HCT116 (cell line): ENCODE measurements at regions not wholly inside any gene's neighbourhood (a gene's known extent, or its start where the extent isn't known, plus 50 kb on each side); places are given as distances from the start of the nearest gene placed in this dataset.
"Not testable (repeated sequence)": the region's sequence is repeated elsewhere in the genome, so short reads cannot be mapped to it uniquely, and the experiment has no call there.

Source experiments
- ATAC-seq: fragments of 200-7000 bp; cut with Tn5 transposase; 2 replicates; pipeline ENCODE4 v1.9.1; 2020; ENCODE audit warnings: mild to moderate bottlenecking, moderate library complexity
- BruUV-seq: library from RNA; stranded (reverse); fragments of 400-500 nt; replicated peaks from 2 replicates; lab custom pipeline; 2021; lab: Mats Ljungman, UMichigan
- CTCF ChIA-PET: fragments of 300-600 bp; sonication (Branson Sonifier 250); formaldehyde crosslinking; loops from one replicate; lab custom pipeline; 2021; ENCODE audit warnings: antibody characterized with exemption; lab: Charles Lee
- POLR2A ChIA-PET: fragments of 300-600, 350-600 bp; sonication (Branson Sonifier 250); formaldehyde crosslinking; loops from one replicate; lab custom pipeline; 2021; ENCODE audit warnings: antibody characterized with exemption; lab: Charles Lee
- RAD21 ChIA-PET, 2 experiments: fragments of 300-600 bp; sonication (Branson Sonifier 250); formaldehyde crosslinking; loops; one replicate each; lab custom pipeline; 2023; ENCODE audit warnings: low total read pairs in 2 of 2; ENCODE audit not compliant: uncharacterized antibody in 2 of 2, unreplicated experiment in 2 of 2, low non-redundant PET in 1 of 2; lab: Charles Lee
- DNase-seq: peaks from one replicate; pipeline ENCODE4 v3.0.0-alpha.2; 2010; ENCODE audit warnings: low read depth, low spot score
- H2AFZ ChIP-seq: fragments of 200-600 bp; shearing (Covaris generic), sonication (generic); 2 replicates; pipeline ENCODE4 v1.6.1; 2017; ENCODE audit warnings: low read depth, mixed run types, mixed read lengths, antibody characterized with exemption, low read length; ENCODE audit not compliant: poor library complexity, severe bottlenecking
- H3K27ac ChIP-seq: 2 replicates; pipeline ENCODE4 v1.5.1; 2012; ENCODE audit warnings: low read depth, low read length
- H3K27me3 ChIP-seq: fragments of 200-600 bp; sonication (generic); 2 replicates; pipeline ENCODE4 v1.6.1; 2016; ENCODE audit warnings: mixed run types, low read length, mixed read lengths; ENCODE audit not compliant: insufficient read depth
- H3K36me3 ChIP-seq, 2 experiments: fragments of 200-500 bp in 1 of 2; fragments of 200-600 bp in 1 of 2; sonication (Bioruptor generic) in 1 of 2; sonication (generic) in 1 of 2; 2 replicates each; pipeline versions ENCODE4 v1.5.1 to v1.6.1; 2014 to 2016; ENCODE audit warnings: low read length in 2 of 2, inconsistent platforms in 1 of 2, mixed read lengths in 1 of 2, mixed run types in 1 of 2; ENCODE audit not compliant: insufficient read depth in 2 of 2, control insufficient read depth in 1 of 2
- H3K4me1 ChIP-seq, 2 experiments: fragments of 200-600 bp in 1 of 2; sonication (generic) in 1 of 2; 2 replicates each; pipeline versions ENCODE4 v1.5.1 to v1.6.1; 2012 to 2017; ENCODE audit warnings: low read length in 2 of 2, inconsistent platforms in 1 of 2, mild to moderate bottlenecking in 1 of 2, mixed read lengths in 1 of 2, mixed run types in 1 of 2, moderate library complexity in 1 of 2; ENCODE audit not compliant: insufficient read depth in 2 of 2, control insufficient read depth in 1 of 2
- H3K4me2 ChIP-seq: fragments of 200-600 bp; sonication (generic); 2 replicates; pipeline ENCODE4 v1.6.1; 2017; ENCODE audit warnings: mixed run types, low read length, mixed read lengths
- H3K4me3 ChIP-seq, 2 experiments: fragments of 200-600 bp in 1 of 2; sonication (generic) in 1 of 2; replicated peaks in 1 of 2; 2 replicates each; pipeline ENCODE4 v1.5.1; 2011 to 2016; ENCODE audit warnings: low read length in 2 of 2, control low read depth in 1 of 2, low read depth in 1 of 2, mild to moderate bottlenecking in 1 of 2, mixed read lengths in 1 of 2, mixed run types in 1 of 2
- H3K79me2 ChIP-seq: fragments of 200-600 bp; sonication (generic); 2 replicates; pipeline ENCODE4 v1.6.1; 2017; ENCODE audit warnings: mild to moderate bottlenecking, mixed run types, low read length, moderate library complexity, mixed read lengths; ENCODE audit not compliant: insufficient read depth
- H3K9ac ChIP-seq: fragments of 200-600 bp; sonication (generic); 2 replicates; pipeline ENCODE4 v1.6.1; 2016; ENCODE audit warnings: low read length, mixed read lengths
- H3K9me2 ChIP-seq: fragments of 200-600 bp; sonication (generic), shearing (Covaris generic); 2 replicates; pipeline ENCODE4 v1.6.1; 2017; ENCODE audit warnings: mixed run types, mild to moderate bottlenecking, moderate library complexity; ENCODE audit not compliant: insufficient read depth
- H3K9me3 ChIP-seq, 2 experiments: fragments of 200-500 bp in 1 of 2; fragments of 200-600 bp in 1 of 2; sonication (Bioruptor generic) in 1 of 2; sonication (generic) in 1 of 2; 2 replicates each; pipeline ENCODE4 v1.6.1; 2014 to 2017; ENCODE audit warnings: low read length in 2 of 2, mixed read lengths in 2 of 2, inconsistent platforms in 1 of 2, low read depth in 1 of 2, mild to moderate bottlenecking in 1 of 2, mixed run types in 1 of 2, moderate library complexity in 1 of 2; ENCODE audit not compliant: control insufficient read depth in 1 of 2, insufficient read depth in 1 of 2
- H4K20me1 ChIP-seq: fragments of 200-600 bp; sonication (generic), shearing (Covaris generic); 2 replicates; pipeline ENCODE4 v1.6.1; 2017; ENCODE audit warnings: mixed run types, mild to moderate bottlenecking, moderate library complexity; ENCODE audit not compliant: insufficient read depth
- CTCF ChIP-seq, 3 experiments: fragments of 200-600 bp in 1 of 3; sonication (generic) in 1 of 3; IDR thresholded peaks in 2 of 3; conservative IDR thresholded peaks in 1 of 3; 2 replicates each; pipeline ENCODE4 v1.5.1; 2012 to 2017; ENCODE audit warnings: low read depth in 2 of 3, low read length in 2 of 3, antibody characterized with exemption in 1 of 3, borderline replicate concordance in 1 of 3, control low read depth in 1 of 3, mild to moderate bottlenecking in 1 of 3, mixed read lengths in 1 of 3, mixed run types in 1 of 3, moderate library complexity in 1 of 3; ENCODE audit not compliant: insufficient read depth in 1 of 3
- EGR1 ChIP-seq: IDR thresholded peaks from 2 replicates; pipeline ENCODE4 v1.6.1; 2012; ENCODE audit warnings: low read depth
- intact Hi-C: fragments of 100-400 bp; cut with micrococcal nuclease; formaldehyde crosslinking; loops from 2 replicates; pipeline ENCODE4 v1.10.0; 2022

DNA sequence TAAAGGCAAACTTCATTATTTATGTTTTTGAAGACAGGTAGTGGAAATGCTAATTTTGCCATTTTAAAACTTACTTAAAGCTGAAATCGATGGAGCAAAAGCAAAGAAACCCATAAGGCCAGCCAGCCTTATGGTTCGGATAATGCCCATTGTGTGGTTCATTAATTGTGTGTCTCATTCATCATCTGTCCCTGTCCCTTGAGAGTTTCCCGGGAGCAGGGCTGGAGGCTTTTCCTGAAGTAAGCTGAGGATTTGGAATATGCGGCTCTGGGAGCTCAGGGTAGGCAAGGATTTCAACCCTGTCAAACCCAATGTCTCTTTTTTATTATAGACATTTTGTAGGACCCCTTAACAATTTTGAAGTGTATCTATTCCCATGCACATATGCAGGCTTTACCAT is 790.0 kb upstream of the KIRREL3 start (continued):
- TF ChIP-seq CTCF (IDR thresholded peaks at IDR 0.05 in 2 of 3, conservative IDR thresholded peaks at IDR 0.05 in 1 of 3; ENCODE audit: borderline replicate concordance in 1 of 3, insufficient read depth in 1 of 3, low read depth in 2 of 3, low read length in 2 of 3): no peak

GRCh38 chr11:127789927-127790326 is 789.4 kb upstream of the KIRREL3 start:
- Histone ChIP-seq H3K4me3 (no peak overlapping the region), H3K27me3 (no peaks in the 10 kb centered on the region), H3K4me1 (no peaks in the 10 kb centered on the region), H2AFZ (no peak overlapping the region), H3K4me2 (no peak overlapping the region), H3K9me2 (no peaks in the 10 kb centered on the region), H3K9me3 (peaks cover 6 to 27% of the 10 kb centered on the region in 2 experiments; a peak in 2 of 4 replicates), H3K9ac (no peak overlapping the region), H3K27ac (no peak overlapping the region), H3K79me2 (no peaks in the 10 kb centered on the region), H4K20me1 (no peaks in the 10 kb centered on the region), H3K36me3 (no peaks in the 10 kb centered on the region)
- TF ChIP-seq EGR1 (no peak), CTCF (IDR thresholded peaks at IDR 0.05 in 2 of 3, conservative IDR thresholded peaks at IDR 0.05 in 1 of 3; ENCODE audit: borderline replicate concordance in 1 of 3, insufficient read depth in 1 of 3, low read depth in 2 of 3, low read length in 2 of 3) (0 out of 6 replicates have a peak, but pooled peaks of 1 of the 3 experiments have one; percentile 19)
- BruUV-seq: no TSS peak
- intact Hi-C loops: no loop called here
- ATAC-seq (no peak), DNase-seq (no peak)
- POLR2A ChIA-PET: no interaction called here
- CTCF ChIA-PET: no interaction called here
- RAD21 ChIA-PET: no interaction called here

- H3K79me2 ChIP-seq, intact Hi-C loops, H4K20me1 ChIP-seq, RAD21 ChIA-PET, BruUV-seq, ATAC-seq, H2AFZ ChIP-seq, H3K4me2 ChIP-seq, POLR2A ChIA-PET, CTCF ChIA-PET, H3K36me3 ChIP-seq, H3K9me2 ChIP-seq, H3K9me3 ChIP-seq, H3K27ac ChIP-seq, H3K27me3 ChIP-seq, DNase-seq, H3K9ac ChIP-seq, H3K4me1 ChIP-seq, H3K4me3 ChIP-seq: not testable (repeated sequence)
Observed at GRCh38 chr11:127772938-127773337, 772.4 kb upstream of the KIRREL3 start.

DNA sequence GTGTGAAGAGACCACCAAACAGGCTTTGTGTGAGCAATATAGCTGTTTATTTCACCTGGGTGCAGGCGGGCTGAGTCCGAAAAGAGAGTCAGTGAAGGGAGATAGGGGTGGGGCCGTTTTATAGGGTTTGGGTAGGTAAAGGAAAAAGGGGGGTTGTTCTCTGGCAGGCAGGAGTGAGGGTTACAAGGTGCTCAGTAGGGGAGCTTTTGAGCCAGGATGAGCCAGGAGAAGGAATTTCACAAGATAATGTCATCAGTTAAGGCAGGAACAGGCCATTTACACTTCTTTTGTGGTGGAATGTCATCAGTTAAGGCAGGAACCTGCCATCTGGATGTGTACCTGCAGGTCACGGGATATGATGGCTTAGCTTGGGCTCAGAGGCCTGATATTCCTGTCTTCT is 768.4 kb upstream of the KIRREL3 start:
- ATAC-seq, H3K9ac ChIP-seq, H4K20me1 ChIP-seq, H3K36me3 ChIP-seq, intact Hi-C loops, H3K9me2 ChIP-seq, H3K4me3 ChIP-seq, H2AFZ ChIP-seq, H3K4me1 ChIP-seq, CTCF ChIA-PET, DNase-seq, POLR2A ChIA-PET, H3K27me3 ChIP-seq, BruUV-seq, H3K79me2 ChIP-seq, H3K4me2 ChIP-seq, RAD21 ChIA-PET, H3K27ac ChIP-seq: not testable (repeated sequence)
- peaks cover 4 to 14% of the 10 kb centered on the region in 2 experiments; a peak in 2 of 4 replicates for H3K9me3 ChIP-seq
